HUES64 (cell line): ENCODE measurements at regions not wholly inside any gene's neighbourhood (a gene's known extent, or its start where the extent isn't known, plus 50 kb on each side); places are given as distances from the start of the nearest gene placed in this dataset.

ENCODE experiments used
- H3K27ac ChIP-seq: 2 replicates; pipeline ENCODE4 v1.7.0; 2013; ENCODE audit warnings: low read depth, low read length, inconsistent platforms
- H3K27me3 ChIP-seq: 2 replicates; pipeline ENCODE4 v1.6.1; 2013; ENCODE audit warnings: mild to moderate bottlenecking, low read length; ENCODE audit not compliant: insufficient read depth
- H3K36me3 ChIP-seq: 2 replicates; pipeline ENCODE4 v1.6.1; 2013; ENCODE audit warnings: mild to moderate bottlenecking, low read length; ENCODE audit not compliant: insufficient read depth
- H3K4me1 ChIP-seq: 2 replicates; pipeline ENCODE4 v1.6.1; 2013; ENCODE audit warnings: mild to moderate bottlenecking, low read length, moderate library complexity; ENCODE audit not compliant: insufficient read depth
- H3K4me3 ChIP-seq: 2 replicates; pipeline ENCODE4 v1.5.1; 2013; ENCODE audit warnings: mild to moderate bottlenecking, low read length, moderate library complexity
- H3K9ac ChIP-seq: 2 replicates; pipeline ENCODE4 v1.6.1; 2013; ENCODE audit warnings: mild to moderate bottlenecking, low read depth, low read length
- H3K9me3 ChIP-seq: 2 replicates; pipeline ENCODE4 v1.6.1; 2013; ENCODE audit warnings: low read depth, low read length; ENCODE audit not compliant: insufficient read depth
- WGBS: fragments of 150-250, 120-280 bp; methylation state at CpG from one replicate; pipeline ENCODE4 v1.1.7; 2013; ENCODE audit warnings: missing lambda C conversion rate; 5-methylcytosine and 5-hydroxymethylcytosine counted together

DNA sequence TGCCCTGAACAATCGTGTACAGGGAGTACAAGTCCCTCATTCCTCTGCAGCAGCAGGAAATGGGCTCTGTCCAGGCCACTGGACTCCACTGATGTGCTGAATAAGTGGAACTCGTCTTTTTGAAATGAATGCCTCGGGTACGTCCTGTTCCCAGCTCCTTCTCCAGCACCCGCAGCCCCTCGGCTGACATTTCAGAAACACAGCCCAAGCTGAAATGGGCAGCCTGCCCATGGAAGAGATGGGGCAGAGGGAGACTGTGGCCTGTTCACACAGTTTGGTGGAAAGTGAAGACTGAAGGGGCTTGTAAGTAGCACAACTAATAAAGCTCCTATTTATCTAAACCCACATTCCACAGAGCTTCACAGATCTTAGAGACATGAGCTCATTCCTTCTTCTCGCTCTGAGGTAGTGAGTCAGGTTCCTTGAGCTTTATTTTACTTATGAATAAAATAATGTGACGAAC is 498.6 kb downstream of the TXNL1 start:
- H3K9ac ChIP-seq, result no peak overlapping the region
- no peak overlapping the region for H3K27ac ChIP-seq
- H3K4me1 ChIP-seq, result no peaks in the 10 kb centered on the region
- H3K9me3 ChIP-seq, result no peaks in the 10 kb centered on the region
- no peak overlapping the region for H3K4me3 ChIP-seq
- H3K36me3 ChIP-seq, result no peaks in the 10 kb centered on the region
- H3K27me3 ChIP-seq, result no peaks in the 10 kb centered on the region
- 96% methylated on average over 8 of the region's 8 CpGs for WGBS

DNA sequence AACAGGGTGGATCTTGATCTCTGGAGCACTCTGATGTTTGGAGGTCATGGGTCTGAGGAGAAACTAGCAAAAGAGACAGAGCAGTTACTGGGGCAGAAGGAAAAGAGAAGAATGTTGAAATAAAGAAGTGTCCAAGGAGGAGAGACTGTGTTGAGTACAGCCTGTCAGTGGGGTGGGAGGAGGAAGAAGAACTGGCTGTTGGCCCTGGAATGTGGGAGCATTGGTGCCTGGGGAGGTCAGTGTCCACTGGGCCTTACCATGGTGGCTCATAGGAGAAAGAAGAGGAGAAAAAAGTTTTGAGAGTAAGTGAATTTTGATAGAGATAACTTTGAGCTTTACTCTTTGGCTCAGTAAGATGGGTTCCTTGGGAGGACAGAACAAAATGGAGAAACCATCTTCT is 499.0 kb downstream of the TXNL1 start:
- H3K4me1 ChIP-seq, result no peaks in the 10 kb centered on the region
- no peak overlapping the region for H3K9ac ChIP-seq
- no peaks in the 10 kb centered on the region for H3K27me3 ChIP-seq
- no peaks in the 10 kb centered on the region for H3K36me3 ChIP-seq
- H3K4me3 ChIP-seq, result no peak overlapping the region
- no peaks in the 10 kb centered on the region for H3K9me3 ChIP-seq
- no peak overlapping the region for H3K27ac ChIP-seq

DNA sequence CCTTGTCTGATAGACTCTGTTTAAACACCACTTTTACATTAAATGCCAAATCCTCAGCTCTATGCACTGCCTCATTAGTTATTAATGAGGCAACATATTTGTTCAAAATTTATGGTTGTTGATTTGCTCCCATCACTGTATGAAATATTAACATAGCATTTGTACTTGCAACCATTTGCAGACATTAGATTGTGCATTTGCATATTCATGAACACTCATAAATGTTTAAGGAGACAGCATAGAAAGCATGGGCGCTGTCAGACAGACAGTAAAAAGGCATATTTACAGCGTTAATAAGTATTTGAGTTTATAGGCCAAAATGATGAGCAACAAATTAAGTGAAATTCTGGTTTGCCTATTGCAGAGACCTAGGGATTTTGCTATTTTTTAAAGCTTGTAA is 502.3 kb downstream of the TXNL1 start:
- Histone ChIP-seq H3K9ac (no peak overlapping the region), H3K4me1 (no peaks in the 10 kb centered on the region), H3K4me3 (no peak overlapping the region), H3K27ac (no peak overlapping the region), H3K9me3 (no peaks in the 10 kb centered on the region), H3K36me3 (no peaks in the 10 kb centered on the region), H3K27me3 (no peaks in the 10 kb centered on the region)
- WGBS, result 97% methylated on average over 2 of the region's 2 CpGs

DNA sequence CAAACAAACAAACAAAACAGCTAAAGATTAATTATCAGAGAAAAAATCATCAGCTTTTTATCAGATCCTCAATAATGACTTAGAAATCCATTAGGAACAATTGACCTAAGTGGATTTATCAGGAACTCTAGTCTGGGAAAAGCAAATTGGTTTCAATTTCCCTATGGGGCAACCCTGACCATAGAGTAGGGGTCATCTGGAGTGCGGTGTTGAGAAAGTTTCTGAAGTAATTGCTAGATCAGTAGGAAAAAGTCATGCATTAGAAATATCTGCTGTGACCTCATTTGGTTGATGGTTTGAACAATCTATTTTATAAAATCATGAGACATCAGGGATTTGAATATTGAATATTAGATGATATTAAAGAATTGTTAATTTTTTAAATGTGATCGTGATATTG is 507.9 kb downstream of the TXNL1 start:
- H3K4me3 ChIP-seq, result no peak overlapping the region
- no peaks in the 10 kb centered on the region for H3K27me3 ChIP-seq
- no peaks in the 10 kb centered on the region for H3K36me3 ChIP-seq
- H3K27ac ChIP-seq, result no peak overlapping the region
- H3K9ac ChIP-seq, result no peak overlapping the region
- no peaks in the 10 kb centered on the region for H3K9me3 ChIP-seq
- 100% methylated on average over 1 of the region's 2 CpGs for WGBS
- no peaks in the 10 kb centered on the region for H3K4me1 ChIP-seq

DNA sequence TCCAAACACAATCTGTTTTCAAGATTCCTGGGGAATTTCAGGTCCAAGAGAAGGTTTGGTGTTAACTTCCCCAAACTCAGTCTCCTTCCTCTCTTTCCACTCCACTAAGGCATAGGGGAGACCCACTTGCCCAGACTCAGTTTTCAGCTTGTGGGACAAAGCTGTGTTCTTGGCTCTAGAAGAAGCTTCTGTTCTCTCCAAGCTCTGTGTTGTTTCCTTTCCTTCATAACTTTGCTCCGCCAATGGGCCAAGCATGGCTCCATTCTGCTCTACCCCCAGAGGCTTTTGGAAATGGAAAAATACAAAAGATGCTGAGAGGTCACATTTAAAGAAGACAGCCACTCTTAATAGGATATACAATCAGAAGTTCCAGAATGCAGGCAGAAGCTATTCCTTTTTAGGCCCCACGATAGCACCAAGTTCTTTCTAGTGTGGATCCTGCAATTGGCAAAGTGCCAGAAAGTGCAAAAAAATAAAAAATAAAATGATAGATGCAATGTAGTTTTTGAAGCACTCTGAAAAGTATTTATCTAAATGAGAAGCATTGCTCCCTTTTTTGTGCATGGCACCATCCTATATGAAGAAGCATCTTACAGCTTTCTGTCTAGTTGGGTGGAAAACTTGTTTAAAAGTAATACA is 510.1 kb downstream of the TXNL1 start:
- 96% methylated on average over 2 of the region's 2 CpGs for WGBS
- Histone ChIP-seq H3K4me3 (no peak overlapping the region), H3K9ac (no peak overlapping the region), H3K36me3 (no peaks in the 10 kb centered on the region), H3K27me3 (no peaks in the 10 kb centered on the region), H3K4me1 (no peaks in the 10 kb centered on the region), H3K27ac (no peak overlapping the region), H3K9me3 (no peaks in the 10 kb centered on the region)

DNA sequence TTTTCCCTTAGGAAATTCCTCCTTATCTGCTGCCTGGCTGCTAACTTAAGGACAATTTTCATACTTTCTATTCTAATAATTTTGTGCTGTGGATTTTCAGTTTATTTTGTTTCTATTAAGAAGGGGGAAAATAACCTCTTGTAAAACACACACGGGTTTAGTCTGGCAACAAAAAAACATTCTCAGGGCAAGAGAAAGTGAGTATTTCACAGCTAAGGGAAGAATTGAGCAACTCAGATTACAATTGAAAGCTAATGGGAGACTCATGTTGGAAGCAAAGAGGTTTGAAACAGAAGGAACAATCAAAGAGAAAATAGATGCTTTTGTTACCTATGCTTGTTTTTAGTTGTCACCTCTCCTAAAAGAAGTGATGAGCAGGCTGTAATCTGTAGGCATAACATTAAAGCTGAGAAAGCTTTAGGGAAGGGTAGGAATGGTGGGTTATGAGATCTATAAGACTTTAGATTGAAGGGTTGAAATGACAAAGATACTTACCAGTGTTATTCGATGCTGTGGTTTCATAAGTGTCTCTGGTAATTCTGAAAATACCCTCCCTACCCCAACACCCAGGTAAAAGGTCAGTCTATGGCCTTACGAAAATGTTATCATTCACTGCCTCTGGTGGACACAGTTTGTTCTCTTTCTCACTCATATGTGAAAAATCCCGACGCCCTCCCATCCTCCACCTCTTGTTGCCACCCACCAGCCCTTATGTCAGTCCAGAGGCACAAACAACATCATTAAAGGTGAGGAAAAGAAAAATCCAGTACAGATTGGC is 510.9 kb downstream of the TXNL1 start:
- Histone ChIP-seq H3K4me1 (no peaks in the 10 kb centered on the region), H3K9ac (no peak overlapping the region), H3K27me3 (no peaks in the 10 kb centered on the region), H3K4me3 (no peak overlapping the region), H3K9me3 (no peaks in the 10 kb centered on the region), H3K27ac (no peak overlapping the region), H3K36me3 (no peaks in the 10 kb centered on the region)
- WGBS, result 87% methylated on average over 5 of the region's 5 CpGs

DNA sequence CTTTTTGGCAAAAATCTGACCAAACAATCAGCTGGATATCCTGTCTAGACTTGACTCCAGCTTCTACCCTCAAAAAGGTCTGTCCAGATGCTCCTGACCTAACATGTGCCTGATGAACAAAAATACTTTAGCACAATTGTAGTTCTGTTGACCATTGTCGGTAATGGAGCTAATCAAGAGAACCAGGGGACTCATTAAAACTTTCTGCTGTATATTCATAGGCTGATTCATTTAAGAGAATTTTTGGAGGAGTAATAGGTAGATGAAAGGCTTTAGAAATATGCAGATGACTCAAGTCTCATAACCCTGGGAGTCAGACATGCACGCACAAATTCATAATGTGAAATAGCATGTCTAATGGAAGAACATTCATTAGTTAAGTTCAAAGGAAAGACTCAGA is 514.2 kb downstream of the TXNL1 start:
- Histone ChIP-seq H3K27me3 (no peaks in the 10 kb centered on the region), H3K27ac (no peak overlapping the region), H3K9me3 (no peaks in the 10 kb centered on the region), H3K36me3 (no peaks in the 10 kb centered on the region), H3K9ac (no peak overlapping the region), H3K4me1 (no peaks in the 10 kb centered on the region), H3K4me3 (no peak overlapping the region)
- WGBS, result 95% methylated on average over 2 of the region's 2 CpGs

DNA sequence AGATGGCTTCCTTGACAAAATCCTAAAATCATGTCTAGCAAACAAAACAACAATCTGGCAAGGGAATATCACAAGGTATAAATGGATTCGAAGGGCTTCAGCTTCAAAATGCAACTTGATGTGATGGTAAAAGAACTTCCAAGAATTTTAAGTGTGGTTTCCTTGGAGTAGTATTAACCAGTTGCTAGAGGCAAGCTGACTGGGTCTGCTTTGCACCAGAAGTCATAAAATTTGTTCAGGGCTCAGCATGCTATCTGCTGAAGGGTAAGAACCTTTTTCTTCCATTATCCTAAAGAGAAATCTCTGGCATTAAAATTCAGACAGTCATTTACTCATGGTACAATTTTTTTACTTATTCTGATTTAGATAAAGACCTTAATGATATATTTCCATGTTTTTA is 516.7 kb downstream of the TXNL1 start:
- H3K9me3 ChIP-seq, result no peaks in the 10 kb centered on the region
- H3K4me1 ChIP-seq, result no peaks in the 10 kb centered on the region
- H3K27me3 ChIP-seq, result no peaks in the 10 kb centered on the region
- H3K4me3 ChIP-seq, result no peak overlapping the region
- H3K36me3 ChIP-seq, result no peaks in the 10 kb centered on the region
- H3K9ac ChIP-seq, result no peak overlapping the region
- no peak overlapping the region for H3K27ac ChIP-seq
- 95% methylated on average over 1 of the region's 1 CpG for WGBS

DNA sequence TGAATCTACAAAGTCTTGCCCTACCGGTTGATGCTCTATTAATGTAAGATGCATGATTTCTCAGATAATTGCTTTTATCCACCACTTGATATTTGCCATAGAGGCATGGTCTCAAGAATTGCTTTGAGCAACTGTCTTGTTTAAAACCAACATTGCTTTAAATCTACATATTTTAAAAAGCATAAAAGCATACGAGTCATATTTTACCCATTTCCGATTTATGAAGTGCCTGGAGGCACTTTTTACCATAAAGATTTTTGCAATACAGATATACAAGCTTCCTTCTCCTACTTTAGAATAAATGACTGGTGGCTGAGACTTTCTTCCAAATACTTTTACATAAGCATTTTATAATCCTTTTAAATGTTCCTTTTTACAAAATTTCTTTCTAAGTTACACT is 517.6 kb downstream of the TXNL1 start:
- no peak overlapping the region for H3K9ac ChIP-seq
- no peak overlapping the region for H3K4me3 ChIP-seq
- H3K27me3 ChIP-seq, result no peaks in the 10 kb centered on the region
- WGBS, result 89% methylated on average over 3 of the region's 3 CpGs
- H3K27ac ChIP-seq, result no peak overlapping the region
- no peaks in the 10 kb centered on the region for H3K36me3 ChIP-seq
- no peaks in the 10 kb centered on the region for H3K9me3 ChIP-seq
- no peaks in the 10 kb centered on the region for H3K4me1 ChIP-seq

DNA sequence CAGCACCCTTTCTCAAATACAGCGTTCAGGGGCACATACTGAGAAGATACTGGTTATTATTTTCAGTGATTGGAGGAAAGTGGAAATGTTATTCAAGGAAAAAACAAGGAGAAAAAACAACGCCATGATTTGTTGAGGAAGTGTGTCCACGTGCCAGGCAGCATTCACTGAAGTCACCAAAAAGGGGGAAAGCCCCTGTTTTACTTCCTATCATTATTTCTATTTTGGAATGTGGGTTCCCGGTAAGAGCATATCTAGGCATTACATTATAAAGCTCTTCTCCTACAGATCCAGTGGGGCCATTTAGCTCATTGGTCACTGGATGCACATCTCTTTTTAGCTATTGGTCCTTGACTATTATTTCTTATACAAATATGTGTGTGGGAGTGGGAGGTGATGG is 518.7 kb downstream of the TXNL1 start:
- no peaks in the 10 kb centered on the region for H3K36me3 ChIP-seq
- WGBS, result 93% methylated on average over 4 of the region's 4 CpGs
- no peaks in the 10 kb centered on the region for H3K27me3 ChIP-seq
- no peak overlapping the region for H3K27ac ChIP-seq
- H3K4me1 ChIP-seq, result no peaks in the 10 kb centered on the region
- no peak overlapping the region for H3K9ac ChIP-seq
- no peaks in the 10 kb centered on the region for H3K9me3 ChIP-seq
- H3K4me3 ChIP-seq, result no peak overlapping the region

DNA sequence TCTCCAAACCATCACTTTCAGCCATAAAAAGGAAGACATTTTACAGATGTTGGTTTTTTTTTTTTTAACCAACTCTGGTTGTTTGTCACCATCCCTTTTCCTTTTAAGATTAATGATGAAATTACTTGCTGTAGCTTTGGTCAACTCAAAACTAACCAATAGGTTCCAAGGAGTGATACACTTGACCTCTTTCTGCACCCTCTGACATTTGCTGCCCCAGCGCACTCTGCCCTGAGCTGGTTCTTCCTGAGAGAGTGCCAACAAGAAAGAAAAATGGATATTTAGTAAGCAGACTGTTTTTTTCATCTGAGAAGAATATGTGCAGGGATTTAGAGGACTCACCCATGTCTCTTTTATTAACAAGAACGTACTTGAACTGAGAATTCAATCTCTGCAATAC is 520.0 kb downstream of the TXNL1 start:
- H3K9me3 ChIP-seq, result no peaks in the 10 kb centered on the region
- H3K4me1 ChIP-seq, result no peaks in the 10 kb centered on the region
- WGBS, result 100% methylated on average over 1 of the region's 2 CpGs
- no peak overlapping the region for H3K9ac ChIP-seq
- no peaks in the 10 kb centered on the region for H3K27me3 ChIP-seq
- no peak overlapping the region for H3K4me3 ChIP-seq
- H3K27ac ChIP-seq, result no peak overlapping the region
- H3K36me3 ChIP-seq, result no peaks in the 10 kb centered on the region
